GM12891 (cell line): ENCODE measurements at regions not wholly inside any gene's neighbourhood (a gene's known extent, or its start where the extent isn't known, plus 50 kb on each side); places are given as distances from the start of the nearest gene placed in this dataset.

Source experiments
- DNase-seq: peaks from one replicate; pipeline ENCODE4 v3.0.0; 2011; ENCODE audit warnings: low spot score; ENCODE audit not compliant: insufficient read length
- FAIRE-seq: peaks from 2 replicates; lab custom pipeline; 2011; peaks lifted over from hg19 to GRCh38; lab: Jason Lieb, UNC
- PAX5 ChIP-seq: IDR thresholded peaks from 2 replicates; pipeline ENCODE4 v1.6.1; 2011; ENCODE audit warnings: low read length, moderate library complexity, mild to moderate bottlenecking; ENCODE audit not compliant: insufficient read depth, severe bottlenecking
- POLR2A ChIP-seq: IDR thresholded peaks from 2 replicates; pipeline ENCODE4 v1.6.1; 2011; ENCODE audit warnings: low read depth, low read length, control low read depth
- POLR2AphosphoS5 ChIP-seq: IDR thresholded peaks from 2 replicates; pipeline ENCODE4 v1.6.1; 2011; ENCODE audit warnings: low read depth, low read length, control low read depth
- POU2F2 ChIP-seq: IDR thresholded peaks from 2 replicates; pipeline ENCODE4 v1.6.1; 2011; ENCODE audit warnings: low read depth, mild to moderate bottlenecking, control low read depth, low read length, moderate library complexity
- SPI1 ChIP-seq: IDR thresholded peaks from 2 replicates; pipeline ENCODE4 v1.6.1; 2011; ENCODE audit warnings: low read depth, low read length, control low read depth
- TAF1 ChIP-seq: IDR thresholded peaks from 2 replicates; pipeline ENCODE4 v1.6.1; 2011; ENCODE audit warnings: low read depth, low read length, control low read depth

GRCh38 chr14:40909906-40910305, 696.8 kb upstream of the LRFN5 start:
- DNase-seq = no peak
- TF ChIP-seq POU2F2 = no peak
- TF ChIP-seq SPI1 = no peak
- no peak for TF ChIP-seq POLR2A
- no peak for TF ChIP-seq TAF1
- no peak for TF ChIP-seq PAX5
- no peak for TF ChIP-seq POLR2AphosphoS5
- FAIRE-seq = no peak

DNA sequence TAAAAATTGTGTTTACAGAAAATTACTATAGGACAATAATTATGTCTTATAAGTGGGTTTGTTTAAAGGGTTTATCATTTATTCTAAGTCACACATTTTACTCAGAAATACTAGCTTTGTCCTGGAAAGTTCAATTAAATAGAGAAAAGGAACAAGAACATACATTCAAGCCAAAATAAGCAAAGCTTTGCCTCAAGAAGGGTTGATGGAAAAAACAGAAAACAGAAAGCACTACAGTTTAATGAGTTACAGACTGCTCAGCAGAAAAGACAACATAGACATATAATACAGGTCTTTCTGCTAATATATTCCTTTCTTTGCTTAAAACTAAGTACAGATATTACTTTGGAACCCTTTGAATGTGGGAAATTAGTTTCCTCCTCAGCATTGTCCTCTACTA, 703.0 kb upstream of the LRFN5 start:
- FAIRE-seq = no peak

GRCh38 chr14:40899435-40899834, 707.2 kb upstream of the LRFN5 start:
- TF ChIP-seq POLR2A (no peak), TAF1 (no peak)
- no peak for FAIRE-seq
- no peak for DNase-seq

More for the DNA sequence above, 703.0 kb upstream of the LRFN5 start:
- no peak for DNase-seq
- no peak for TF ChIP-seq SPI1
- TF ChIP-seq TAF1 = no peak
- no peak for TF ChIP-seq POLR2A
- TF ChIP-seq POU2F2 = no peak

GRCh38 chr14:40894846-40895245, 711.8 kb upstream of the LRFN5 start:
- DNase-seq (no peak), FAIRE-seq (no peak)
- TF ChIP-seq POLR2AphosphoS5 = no peak
- TF ChIP-seq TAF1 = no peak
- no peak for TF ChIP-seq POU2F2
- no peak for TF ChIP-seq POLR2A
- TF ChIP-seq PAX5 = no peak
- TF ChIP-seq SPI1 = no peak

GRCh38 chr14:40889126-40889525, 717.5 kb upstream of the LRFN5 start:
- no peak for DNase-seq
- TF ChIP-seq SPI1 = no peak
- FAIRE-seq = no peak

DNA sequence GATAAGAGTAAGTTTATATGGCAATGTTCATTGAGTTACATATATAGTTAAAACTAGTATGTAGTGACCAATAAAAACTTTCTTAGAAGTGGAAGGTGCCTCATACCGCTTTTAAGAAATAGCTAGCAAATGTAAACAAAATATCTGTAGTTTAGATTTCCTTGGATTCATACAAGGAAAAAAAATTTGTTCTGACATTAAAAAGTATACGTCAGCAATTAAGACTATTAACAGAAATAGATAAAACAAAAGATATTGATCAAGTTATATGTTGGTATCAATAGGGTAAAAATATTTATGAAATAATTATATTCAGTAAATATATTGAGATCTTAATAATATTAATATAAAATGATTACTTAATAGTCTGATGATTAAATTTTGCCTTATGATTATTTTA, 718.8 kb upstream of the LRFN5 start:
- DNase-seq (no peak), FAIRE-seq (no peak)
- TF ChIP-seq PAX5 = no peak
- no peak for TF ChIP-seq TAF1
- no peak for TF ChIP-seq POU2F2
- TF ChIP-seq POLR2A = no peak
- no peak for TF ChIP-seq POLR2AphosphoS5
- no peak for TF ChIP-seq SPI1

DNA sequence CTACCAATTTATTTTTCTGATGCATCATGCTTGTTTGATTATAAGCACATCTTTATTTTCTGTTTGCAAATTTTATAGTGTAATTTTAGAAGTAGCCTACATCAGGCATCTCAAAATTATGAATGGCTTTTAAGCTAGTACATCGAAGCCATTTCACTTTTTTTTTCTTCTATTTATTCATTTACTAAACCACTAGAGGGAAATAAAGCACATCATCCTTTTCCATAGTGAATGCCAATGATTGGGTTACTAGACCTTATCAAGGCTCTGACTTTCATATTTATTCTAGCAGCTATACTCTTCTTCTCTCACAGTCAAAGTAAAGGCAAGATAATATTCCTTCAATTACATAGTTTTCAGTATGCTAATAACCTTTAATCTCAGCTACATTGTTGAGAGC, 736.4 kb upstream of the LRFN5 start:
- no peak for FAIRE-seq
- TF ChIP-seq PAX5 (no peak), POU2F2 (no peak), SPI1 (no peak), POLR2A (no peak), POLR2AphosphoS5 (no peak)
- no peak for DNase-seq

- no peak for DNase-seq
- no peak for FAIRE-seq
- TF ChIP-seq POLR2A (no peak), POU2F2 (no peak), POLR2AphosphoS5 (no peak), PAX5 (no peak), SPI1 (no peak), TAF1 (no peak)
Observed at GRCh38 chr14:40859055-40859454, 747.6 kb upstream of the LRFN5 start.

DNA sequence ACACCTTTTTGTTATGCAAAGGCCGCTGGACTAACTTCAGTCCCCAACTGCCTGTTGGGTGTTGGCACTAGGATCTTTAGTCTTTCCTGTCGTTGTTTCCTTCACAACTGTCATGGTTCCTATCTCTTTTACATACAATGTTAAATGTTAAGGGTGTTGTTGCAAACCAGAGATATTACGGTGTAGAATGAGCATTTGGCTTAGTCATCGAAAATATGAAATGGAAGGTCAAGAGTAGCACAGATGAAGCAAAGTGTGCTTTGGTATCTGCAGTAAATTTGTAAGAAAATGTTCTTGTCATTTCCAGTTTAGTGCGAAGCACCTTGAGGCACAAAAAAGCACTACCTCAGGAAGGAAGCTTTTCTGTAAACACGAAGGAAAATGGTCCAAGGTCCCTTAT, 751.3 kb upstream of the LRFN5 start:
- no peak for TF ChIP-seq POLR2AphosphoS5
- TF ChIP-seq PAX5 = no peak
- TF ChIP-seq SPI1 = no peak
- FAIRE-seq (no peak), DNase-seq (no peak)

DNA sequence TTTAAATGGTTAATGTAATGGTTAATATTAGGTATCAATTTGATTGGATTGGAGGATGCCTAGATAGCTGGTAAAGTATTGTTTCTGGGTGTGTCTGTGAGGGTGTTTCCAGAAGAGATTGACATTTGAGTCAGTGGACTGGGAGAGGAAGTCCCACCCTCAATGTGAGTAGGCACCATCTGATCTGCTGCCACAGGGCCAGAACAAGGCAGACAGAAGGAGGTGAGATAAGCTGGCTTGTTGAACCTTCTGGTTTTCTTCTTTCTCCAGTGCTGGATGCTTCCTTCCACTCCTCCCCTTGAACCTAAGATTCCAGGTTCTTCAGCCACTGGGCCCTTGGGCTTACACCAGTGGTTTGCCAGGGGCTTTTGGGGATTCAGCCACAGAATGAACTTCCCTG, 756.5 kb upstream of the LRFN5 start:
- no peak for DNase-seq
- no peak for FAIRE-seq
- TF ChIP-seq POLR2AphosphoS5 = no peak
- TF ChIP-seq POLR2A = no peak
- TF ChIP-seq TAF1 = no peak
- TF ChIP-seq POU2F2 = no peak
- no peak for TF ChIP-seq SPI1
- no peak for TF ChIP-seq PAX5

GRCh38 chr14:40847480-40847879, 759.2 kb upstream of the LRFN5 start:
- FAIRE-seq (no peak), DNase-seq (no peak)
- TF ChIP-seq PAX5 (no peak), POLR2A (no peak), TAF1 (no peak)
